GM18511 (cell line): ENCODE measurements at regions not wholly inside any gene's neighbourhood (a gene's known extent, or its start where the extent isn't known, plus 50 kb on each side); places are given as distances from the start of the nearest gene placed in this dataset.
"Not testable (repeated sequence)": the region's sequence is repeated elsewhere in the genome, so short reads cannot be mapped to it uniquely, and the experiment has no call there.

Experiments
- ATAC-seq: cut with Tn5 transposase; IDR thresholded peaks from one replicate; pipeline ENCODE4 v1.9.1; 2021; ENCODE audit warnings: mild to moderate bottlenecking, moderate library complexity; ENCODE audit not compliant: unreplicated experiment

DNA sequence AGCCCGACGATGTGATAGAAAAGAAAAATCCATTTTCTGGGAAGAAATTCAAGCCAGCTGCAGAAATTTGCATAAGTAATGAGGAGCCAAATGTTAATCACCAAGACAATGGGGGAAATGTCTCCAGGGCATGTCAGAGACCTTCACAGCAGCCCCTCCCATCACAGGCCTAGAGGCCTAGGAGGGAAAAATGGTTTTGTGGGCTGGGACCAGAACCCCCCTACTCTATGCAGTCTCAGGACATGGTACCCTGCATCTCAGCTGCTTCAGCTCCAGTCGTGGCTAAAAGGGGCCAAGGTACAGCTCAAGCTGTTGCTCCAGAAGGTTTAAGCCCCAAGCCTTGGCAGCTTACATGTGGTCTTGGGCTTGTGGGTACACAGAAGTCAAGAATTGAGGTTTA is 155.5 kb upstream of the FOXQ1 start:
- not testable (repeated sequence) for ATAC-seq

DNA sequence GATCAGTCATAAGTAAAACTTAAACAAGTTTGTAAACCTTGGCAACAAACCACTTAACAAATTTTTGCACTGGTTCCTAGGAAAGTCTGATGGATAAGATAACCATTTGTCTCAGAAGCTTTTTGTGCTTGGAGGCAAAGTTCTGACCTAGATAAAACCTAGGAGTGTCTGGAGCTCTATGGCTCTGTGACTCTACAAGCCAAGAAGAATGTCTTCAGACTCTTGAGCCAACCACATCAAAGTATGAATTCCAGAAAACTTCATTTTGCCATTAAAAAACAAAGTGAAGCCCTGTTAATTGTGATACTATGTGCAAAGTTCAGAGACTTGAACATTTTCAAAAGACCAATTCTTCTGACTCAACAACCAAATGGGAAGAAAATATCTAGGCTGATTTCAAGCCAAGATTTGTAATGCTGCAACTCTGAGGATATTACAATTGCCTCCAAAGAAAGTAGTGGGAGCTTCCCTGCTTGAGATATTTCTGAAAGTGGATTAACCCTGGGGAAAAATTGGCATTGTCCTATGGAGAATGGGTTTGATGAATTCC is 158.1 kb upstream of the FOXQ1 start:
- no peak for ATAC-seq

DNA sequence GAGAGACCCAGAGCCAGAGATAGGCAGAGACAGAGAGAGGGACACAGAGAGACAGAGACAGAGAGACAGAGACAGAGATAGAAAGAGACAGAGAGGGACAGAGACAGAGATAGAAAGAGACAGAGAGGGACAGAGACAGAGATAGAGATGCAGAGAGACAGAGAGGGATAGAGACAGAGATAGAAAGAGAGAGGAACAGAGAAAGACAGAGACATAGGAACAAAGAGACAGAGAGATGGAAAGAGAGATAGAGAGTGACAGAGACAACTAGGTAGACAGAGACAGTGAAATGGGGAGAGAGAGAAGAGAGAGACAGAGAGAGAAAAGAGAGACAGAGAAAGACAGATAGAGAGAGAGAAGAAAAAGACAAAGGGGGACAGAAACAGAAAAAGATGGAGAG is 165.4 kb upstream of the FOXQ1 start:
- ATAC-seq: no peak

DNA sequence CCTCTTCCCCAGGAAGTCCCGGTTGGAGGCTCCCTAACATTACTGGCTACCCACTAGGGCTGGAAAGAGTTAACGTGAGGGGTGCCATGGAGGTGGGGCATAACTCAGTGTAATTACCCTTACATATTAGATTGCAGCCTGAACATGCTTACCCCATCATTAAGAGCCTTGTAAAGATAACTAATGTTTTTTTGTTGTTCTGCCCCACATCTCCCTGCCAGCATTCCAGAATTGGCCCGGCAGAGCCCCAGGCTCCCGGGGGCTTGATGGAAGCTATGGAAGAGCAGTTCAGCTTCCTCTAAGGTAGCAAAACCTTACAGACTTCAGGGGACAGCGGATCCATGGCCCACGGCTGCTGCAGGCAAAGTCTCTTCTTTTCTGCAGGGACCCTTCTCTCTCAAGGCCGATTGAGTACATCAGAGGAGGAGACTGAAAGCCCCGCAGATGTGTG is 166.1 kb upstream of the FOXQ1 start:
- no peak for ATAC-seq

DNA sequence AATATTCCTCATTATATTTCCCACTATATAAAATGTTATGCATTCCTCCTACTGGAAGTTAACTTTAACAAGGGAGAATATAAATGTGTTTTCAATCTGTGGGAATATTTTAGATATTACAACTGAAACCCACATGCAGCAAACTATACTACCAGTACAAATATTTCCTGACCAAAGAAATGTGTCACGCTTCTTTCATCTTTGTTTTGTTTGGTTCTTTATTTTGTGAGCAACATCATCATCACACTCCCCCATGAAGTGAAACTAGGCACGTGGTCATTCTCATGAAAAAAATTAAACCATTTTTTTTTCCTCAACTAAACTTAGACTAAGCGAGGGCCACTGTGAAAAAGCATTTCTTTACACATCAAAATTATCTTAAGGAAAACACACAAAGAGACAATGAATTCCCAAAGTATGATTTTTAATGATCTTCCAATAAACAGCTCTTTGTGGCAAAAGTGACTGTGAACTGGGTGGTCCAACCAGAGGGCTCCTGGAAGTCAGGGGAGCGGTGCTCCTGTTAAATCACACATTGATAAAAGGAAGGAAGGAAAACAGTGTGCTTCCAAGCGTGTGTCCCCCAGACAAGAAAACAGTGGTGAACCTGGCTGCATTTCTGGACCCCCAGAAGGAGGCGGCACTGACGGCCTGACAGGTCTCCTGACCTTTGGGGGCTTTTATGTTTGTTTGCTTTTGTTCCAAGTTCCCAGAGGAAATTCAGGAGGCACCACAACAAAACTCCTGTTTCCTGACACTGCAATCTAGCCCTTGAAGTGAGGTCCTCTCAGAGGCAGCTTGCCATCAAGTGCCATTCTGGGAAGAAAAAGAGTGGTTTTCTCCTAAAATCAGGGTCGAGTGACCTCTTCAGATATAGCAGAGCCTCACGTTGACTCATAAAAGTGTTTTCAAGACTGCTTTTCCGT is 166.8 kb upstream of the FOXQ1 start:
- ATAC-seq: no peak

DNA sequence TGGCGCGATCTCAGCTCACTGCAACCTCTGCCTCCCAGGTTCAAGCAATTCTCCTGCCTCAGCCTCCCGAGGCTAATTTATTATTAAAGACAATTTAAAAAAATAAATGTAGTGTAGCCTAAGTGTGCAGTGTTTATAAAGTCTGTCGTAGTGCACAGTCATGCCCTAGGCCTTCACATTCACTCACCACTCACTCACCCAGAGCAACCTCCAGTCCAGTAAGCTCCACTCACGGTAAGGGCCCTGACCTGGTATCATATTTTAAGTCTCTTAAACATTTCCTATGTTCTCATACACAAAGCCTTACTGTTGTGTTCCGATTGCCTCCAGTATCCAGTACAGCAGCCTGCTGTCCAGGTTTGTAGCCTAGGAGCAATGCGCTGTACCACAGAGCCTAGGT is 168.2 kb upstream of the FOXQ1 start:
- no peak for ATAC-seq

DNA sequence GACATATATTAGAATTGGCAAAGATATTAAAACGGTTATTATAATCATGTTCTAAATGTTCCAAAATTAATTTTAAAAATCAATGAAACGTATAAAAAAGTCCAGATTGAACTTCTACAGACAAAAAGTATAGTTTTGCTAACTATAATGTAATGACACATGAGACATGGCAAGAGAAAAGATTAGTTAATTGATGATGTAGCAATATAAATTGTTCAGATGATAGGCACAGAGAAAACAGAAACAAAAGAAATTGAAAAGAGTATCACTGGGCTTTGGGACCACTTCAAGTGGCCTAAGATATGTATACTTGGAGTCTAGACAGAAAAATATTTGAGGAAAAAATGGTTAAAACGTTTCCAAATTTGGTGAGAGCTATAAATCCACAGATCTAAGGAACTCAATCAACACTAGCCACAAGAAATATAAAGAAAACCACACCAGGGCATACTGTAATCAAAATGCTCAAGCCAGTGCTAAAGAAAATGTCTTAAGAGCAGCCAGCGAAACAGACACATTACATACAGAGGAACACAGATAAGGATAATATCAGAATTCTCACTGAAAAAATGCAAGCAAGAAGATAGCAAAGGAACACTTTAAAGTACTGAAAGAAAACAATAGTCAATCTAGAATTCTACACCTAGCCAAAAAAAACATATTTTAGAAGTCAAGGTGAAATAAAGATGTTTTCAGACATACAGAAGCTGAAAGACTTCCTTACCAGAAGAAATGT is 172.6 kb upstream of the FOXQ1 start:
- ATAC-seq: no peak

DNA sequence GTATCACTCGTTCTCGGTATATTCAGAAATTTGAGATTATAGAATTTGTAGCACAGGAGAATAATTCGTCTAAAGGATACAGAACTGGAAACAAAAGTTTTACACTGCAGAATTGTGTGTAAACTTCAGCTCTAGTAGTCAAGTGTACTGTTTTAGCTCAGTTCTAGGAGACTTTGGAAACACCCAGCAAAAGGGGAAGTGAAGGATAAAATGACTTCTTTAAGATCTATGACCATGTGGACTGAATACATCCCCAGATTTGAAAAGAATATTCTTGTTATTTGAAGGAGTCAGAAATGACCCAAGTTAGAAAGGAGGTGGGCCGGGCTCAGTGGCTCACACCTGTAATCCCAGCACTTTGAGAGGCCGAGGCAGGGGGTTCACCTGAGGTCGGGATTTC is 174.0 kb upstream of the FOXQ1 start:
- no peak for ATAC-seq

DNA sequence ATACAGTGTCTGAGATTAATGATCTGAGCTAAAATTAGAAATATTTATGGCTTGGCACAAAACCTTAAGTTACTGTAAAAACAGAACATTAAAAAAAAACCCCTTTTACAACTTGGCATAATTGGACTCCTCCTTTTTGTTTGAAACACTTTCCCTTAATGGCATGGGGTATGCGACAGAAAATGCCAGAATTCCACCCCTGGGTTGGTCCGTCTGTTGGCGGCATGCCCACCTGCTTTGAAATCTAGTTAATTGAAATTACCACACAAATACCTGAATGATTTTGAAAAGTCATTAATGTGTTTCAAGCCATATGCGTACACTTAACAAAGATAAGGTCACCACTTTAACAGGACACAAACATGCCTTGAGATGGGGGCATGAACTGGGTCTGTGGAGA is 175.1 kb upstream of the FOXQ1 start:
- no peak for ATAC-seq

DNA sequence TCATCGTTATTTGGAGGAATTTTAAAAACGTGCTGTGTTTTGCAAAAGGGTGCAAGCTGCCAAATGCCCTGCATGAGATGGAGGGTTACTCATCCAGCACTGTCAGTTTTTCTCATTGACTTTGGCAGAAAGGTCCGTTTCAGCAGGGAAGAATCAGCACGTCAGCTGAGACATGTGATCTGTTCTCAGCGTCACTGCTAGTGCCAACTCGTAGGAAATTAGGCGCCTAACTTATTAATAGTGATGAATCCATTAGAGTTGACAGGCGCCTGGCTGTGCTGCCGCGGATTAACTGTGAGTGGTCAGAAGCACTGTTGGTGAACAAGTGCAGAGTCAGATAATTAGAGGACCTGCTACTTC is 175.5 kb upstream of the FOXQ1 start:
- ATAC-seq: no peak

DNA sequence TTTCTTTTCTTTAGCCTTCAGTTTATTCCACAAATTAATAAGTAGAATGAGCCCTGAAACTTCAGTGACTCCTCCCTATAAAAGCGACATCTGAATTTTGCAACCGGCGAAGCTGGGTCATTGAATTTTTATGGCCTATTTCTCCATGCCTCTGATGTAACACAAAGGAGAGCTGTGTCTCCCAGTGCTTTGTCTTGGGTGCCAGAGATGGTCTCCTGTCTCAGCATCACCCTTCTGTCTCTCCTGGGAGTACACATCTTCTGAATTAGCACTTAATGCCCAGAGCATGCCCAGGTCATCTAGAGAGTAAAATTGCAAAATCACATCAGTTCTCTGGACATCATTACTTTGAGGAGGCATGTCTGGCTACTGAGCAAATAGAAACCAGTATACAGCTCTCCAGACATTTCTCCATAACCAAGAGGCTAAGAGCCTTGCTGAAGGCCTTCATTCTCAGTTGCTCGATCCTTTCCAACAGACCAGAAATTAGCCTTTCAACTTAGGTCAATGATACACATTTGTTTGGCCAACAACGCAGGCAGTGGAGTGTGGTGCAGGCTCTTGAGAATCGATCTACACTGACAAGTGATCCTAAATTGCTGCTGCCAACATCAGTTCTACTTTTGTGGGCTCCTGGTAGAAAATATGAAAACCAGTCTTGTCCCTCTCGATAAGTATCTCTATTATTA is 176.0 kb upstream of the FOXQ1 start:
- no peak for ATAC-seq

DNA sequence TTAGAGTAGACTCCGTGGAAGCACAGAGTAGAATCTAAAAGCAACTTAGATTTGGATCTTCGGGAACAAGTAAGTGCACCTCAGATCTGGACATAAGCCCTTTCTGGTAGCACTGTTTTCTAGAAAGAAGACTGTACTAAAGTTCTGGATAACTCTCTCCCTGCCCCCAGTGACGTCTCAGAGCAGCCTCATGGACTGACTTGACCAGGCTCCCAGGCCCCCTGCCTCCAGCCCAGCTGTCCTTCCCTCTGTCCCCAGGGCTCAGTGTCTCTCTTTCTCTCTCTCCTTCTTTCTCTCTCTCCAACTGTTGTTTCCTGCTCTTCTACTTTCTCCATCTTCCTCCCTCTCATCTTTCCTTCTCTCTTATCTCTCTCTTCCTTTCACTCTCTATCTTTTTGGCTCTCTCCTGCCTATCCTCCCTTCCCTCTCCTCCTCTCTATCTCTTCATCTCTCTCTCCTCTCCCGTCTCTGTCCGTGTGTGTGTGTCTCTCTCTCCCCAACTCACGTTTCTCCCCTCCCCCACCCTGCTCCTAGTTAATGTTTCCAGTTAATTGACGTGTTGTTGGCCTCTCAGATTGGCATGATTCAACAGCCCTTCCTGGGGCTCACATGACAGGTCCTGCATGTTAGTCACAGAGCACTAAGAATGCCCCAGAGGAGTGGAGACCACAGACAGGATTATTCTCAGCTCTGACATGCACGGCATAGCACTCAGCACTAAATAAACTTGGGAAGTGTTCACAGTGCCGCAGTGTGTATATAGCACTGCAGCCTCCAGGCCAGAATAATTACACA is 180.4 kb upstream of the FOXQ1 start:
- no peak for ATAC-seq

DNA sequence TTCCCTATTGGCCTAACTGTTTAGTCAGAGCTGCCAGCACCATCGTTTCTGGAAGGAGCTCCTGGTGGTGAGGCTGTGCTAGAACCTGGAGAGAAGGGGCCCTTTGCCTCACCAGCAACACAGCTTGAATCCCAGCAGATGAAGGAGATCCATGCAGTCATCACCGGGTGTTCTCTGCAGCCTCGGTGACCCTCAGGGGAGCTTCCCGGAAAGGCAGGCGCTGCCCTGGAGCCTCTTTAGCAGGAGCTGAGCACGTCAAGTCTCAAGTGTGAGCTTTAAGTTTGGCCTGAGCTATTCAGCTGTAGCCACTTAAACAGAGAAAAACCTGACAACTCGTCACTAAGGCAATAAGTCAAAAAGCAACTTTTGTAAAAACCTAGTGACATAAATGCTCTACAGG is 181.2 kb upstream of the FOXQ1 start:
- no peak for ATAC-seq

DNA sequence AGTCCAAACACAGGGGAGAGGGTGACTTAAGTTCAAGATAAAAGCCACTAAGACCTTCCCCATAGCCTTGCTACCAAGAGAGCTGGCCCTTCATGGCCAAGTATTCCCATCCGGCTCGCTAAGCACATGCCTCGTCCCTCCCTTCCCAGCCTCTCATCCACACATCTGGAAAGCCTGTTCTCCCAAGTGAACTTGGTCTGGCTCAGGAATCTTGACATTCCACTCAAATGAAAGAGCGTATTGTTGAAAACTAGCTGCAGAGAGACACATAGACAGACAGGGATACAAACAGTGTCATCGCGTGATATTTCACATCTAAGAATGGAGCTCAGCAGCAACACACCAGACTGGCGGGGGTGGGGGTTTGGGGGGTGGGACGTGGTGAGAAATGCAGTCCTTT is 182.8 kb upstream of the FOXQ1 start:
- ATAC-seq: no peak

DNA sequence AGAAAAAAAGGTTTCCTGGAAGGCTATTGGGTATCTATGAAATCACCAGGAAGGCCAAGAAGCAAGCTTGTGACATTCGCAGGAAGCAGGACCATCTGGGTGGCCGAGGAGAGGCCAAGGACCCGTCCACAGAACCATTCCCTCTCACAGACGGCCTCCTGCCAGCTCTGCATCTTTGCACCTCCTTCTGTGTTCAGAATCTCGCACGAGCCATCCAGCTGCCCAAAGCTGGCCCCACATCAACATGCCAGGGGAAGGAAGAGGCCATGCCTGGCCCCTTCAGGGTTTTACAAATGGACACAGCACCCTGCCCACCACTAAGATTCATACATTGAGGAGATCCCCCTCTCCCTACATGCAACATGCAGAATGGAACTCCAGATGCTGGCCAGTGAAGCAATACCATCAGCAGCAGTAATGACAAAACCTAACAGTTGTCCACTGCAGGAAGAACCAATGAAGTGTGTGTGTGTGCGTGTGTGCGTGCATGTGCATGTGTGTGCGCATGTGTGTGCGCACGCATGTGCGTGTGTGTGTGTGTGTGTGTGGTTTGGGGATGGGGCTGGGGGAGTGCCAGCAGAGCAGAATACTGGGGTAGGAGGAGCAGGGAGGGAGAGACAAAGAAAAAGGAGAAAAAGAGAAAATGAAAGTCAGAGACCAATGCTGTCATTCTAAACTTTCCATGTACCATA is 184.2 kb upstream of the FOXQ1 start:
- no peak for ATAC-seq

DNA sequence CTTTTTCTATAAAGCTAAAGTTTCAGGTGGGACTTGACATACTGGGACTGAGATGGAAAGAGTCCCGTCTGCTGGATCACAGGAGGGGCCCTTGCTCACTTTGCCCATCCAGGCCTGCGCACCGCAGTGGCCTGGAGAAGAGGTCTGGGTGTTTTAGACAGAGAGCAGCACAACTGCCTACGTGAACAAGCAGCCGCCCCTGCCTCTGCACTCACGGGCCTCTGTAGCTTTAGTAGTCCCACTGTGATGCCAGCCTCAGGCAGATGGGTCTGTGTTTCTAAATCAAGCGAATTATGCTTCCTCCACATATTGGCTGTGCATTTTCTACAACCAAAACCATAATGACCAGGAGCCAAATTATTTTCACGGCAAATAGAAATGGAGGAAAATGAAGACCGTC is 184.8 kb upstream of the FOXQ1 start:
- no peak for ATAC-seq

DNA sequence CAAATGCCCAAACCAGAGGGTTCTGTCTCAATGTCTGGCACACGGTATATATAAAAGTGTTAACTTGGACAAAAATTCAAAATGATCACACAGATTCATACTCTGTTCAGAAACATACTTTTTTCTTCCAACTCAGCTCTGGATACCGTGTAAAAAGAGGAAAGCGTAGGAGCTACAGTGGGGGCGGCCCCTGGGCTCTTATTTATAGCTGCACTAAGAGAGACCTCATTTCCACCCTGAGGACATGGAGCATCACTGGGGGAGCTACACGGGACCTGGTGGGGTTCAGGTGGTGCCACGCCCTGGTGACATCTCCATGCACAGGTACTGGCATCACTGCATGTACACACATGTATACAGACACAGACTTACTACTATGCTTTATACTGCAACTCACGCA is 185.9 kb upstream of the FOXQ1 start:
- ATAC-seq: no peak

DNA sequence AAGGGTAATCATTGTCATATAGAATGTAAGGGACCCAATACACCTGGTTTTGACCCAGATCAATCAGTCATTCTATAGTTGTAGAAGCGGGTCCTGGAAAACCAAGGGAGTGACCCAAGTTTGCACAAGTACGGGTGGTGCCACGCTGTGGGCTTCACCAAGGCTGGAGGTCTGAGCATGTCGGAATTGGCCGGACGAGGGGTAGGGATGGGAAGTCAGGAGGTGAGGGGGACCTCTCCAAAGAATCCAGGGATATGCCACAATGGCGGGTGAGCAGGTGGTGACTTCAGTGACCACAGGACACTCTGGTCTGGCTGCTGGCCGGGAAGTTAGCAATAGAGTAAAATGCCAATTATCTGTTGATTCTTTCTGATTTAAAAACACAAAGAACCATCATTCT is 186.6 kb upstream of the FOXQ1 start:
- ATAC-seq: no peak

DNA sequence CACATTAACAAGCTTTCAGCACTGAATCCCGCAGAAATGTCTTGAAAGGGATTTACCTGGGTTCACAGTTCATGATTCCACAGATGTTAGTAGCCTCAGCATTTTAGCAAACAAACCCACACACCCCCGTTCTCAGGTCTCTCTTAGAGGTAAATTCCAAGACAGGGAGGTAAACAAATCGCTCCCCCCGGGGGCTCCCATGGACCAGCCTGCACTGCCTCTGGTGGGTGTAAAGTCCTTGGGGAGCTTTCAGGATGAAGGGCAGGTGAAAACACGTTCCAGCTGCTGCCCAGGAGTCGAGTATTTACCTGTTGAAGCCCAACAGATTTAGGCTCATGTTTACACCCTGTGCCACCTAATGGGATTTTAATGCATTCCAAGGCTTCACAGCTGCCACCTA is 187.0 kb upstream of the FOXQ1 start:
- no peak for ATAC-seq
